ENCODE measurements at regions not wholly inside any gene's neighbourhood (a gene's known extent, or its start where the extent isn't known, plus 50 kb on each side); places are given as distances from the start of the nearest gene placed in this dataset.
"Not testable (repeated sequence)": the region's sequence is repeated elsewhere in the genome, so short reads cannot be mapped to it uniquely, and the experiment has no call there.

DNA sequence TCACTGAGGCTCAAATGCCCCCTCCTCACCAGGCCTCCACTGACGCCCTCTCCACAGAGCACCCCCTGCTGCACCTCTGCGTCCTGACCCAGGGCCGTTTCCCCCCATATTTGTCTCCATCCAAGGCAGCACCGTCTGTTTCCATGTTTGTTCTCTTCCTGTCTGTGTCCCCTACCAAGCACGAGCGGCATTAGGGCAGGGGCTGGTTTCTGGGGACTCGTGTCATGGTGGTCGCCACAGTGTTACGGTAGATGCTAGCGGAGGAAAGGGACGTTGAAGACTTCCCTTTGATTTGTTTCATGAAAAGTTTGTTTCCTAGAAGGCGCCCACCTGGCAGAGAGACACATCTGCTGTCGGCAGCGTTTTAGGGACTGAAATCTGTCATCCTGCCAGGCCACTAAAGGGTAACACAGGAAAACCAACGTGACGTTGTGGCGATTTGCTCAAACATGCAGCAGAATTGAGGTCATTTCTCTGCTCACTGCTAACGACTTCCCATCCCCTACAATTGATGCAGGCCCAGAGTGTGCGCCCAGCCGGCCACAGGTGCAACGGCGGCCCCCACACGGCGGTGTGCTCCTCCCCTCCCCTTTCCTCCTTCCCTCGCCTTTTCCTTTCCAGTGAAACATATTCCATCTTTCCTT lies 79.3 kb upstream of the IRX4 start:
- ATAC-seq (no peak), DNase-seq (no peak)
- Histone ChIP-seq H3K4me3 (ENCODE audit: low read length) (no peak overlapping the region), H3K27ac (ENCODE audit: low read length) (no peak overlapping the region), H3K9me3 (ENCODE audit: control insufficient read depth, low read length) (no peaks in the 10 kb centered on the region), H3K4me1 (ENCODE audit: control insufficient read depth, insufficient read depth, low read length) (no peaks in the 10 kb centered on the region), H3K27me3 (ENCODE audit: control insufficient read depth, insufficient read depth) (no peaks in the 10 kb centered on the region)
- intact Hi-C loops (cut with DNase I) = no loop called here
- 77% methylated on average over 25 of the region's 25 CpGs for WGBS

DNA sequence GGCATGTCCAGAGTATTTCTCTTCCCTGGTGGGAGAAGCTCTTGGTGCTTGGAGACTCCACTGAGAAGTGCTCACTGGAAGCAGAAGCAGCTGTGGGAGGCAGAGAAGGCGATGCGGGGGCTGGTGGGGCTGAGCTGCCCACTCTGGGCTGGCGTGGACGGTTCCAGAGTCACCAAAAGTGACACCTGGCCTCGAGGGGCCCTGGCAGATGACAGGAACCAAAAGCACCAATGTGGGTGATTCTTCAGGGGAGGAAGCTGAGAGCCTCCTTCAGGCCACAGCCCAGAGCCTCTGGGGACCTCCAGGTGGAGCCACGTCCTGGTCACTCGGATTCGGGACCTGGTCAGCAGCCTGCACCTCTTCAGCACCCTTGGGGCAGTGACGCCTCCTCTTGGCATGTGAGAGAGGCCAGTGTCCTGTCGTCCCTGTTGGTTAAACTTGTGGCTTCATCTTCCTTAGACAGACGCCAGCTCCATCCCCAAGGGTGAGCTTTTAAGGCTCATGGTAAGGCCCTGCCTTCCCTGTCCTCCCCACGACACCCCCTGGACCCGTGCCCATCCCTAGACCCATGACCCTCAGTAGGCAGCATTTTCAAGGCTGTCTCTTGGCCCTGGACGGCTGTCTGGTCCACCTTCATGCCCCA lies 78.7 kb upstream of the IRX4 start:
- no peak overlapping the region for H3K4me3 ChIP-seq (ENCODE audit: low read length)
- H3K27me3 ChIP-seq (ENCODE audit: control insufficient read depth, insufficient read depth) = no peaks in the 10 kb centered on the region
- 78% methylated on average over 14 of the region's 14 CpGs for WGBS
- H3K27ac ChIP-seq (ENCODE audit: low read length) = no peak overlapping the region
- no peak for DNase-seq
- H3K4me1 ChIP-seq (ENCODE audit: control insufficient read depth, insufficient read depth, low read length) = no peaks in the 10 kb centered on the region
- no peaks in the 10 kb centered on the region for H3K9me3 ChIP-seq (ENCODE audit: control insufficient read depth, low read length)
- ATAC-seq = no peak
- intact Hi-C loops (cut with DNase I) = no loop called here

DNA sequence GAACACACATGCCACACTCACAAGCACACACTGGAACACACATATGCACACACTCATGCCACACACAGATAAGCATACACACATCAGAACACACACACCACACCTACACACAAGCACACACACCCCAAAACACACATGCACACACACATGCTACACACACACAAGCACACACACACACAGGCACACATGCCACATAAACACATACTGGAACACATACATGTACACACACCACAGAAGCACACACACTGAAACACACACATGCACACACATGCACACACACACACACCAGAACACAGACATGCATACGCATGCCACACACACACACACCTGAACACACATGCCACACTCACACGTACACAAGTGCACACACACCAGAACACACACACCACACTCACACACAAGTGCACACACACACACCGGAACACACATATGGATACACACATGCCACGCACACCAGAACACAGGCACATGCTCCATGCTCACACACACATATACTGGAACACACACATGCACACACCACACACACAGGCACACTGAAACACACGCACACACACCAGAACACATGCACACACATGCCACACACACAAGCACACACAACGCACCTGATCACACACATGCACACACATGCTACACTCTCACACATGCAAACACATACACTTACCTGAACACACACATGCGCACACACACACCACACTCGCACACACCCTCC lies 78.0 kb upstream of the IRX4 start:
- intact Hi-C loops (cut with DNase I) = no loop called here
- Histone ChIP-seq H3K27me3 (ENCODE audit: control insufficient read depth, insufficient read depth) (no peaks in the 10 kb centered on the region), H3K9me3 (ENCODE audit: control insufficient read depth, low read length) (no peaks in the 10 kb centered on the region), H3K4me1 (ENCODE audit: control insufficient read depth, insufficient read depth, low read length) (no peaks in the 10 kb centered on the region), H3K4me3 (ENCODE audit: low read length) (no peak overlapping the region), H3K27ac (ENCODE audit: low read length) (no peak overlapping the region)
- ATAC-seq = no peak
- no peak for DNase-seq
- 97% methylated on average over 8 of the region's 8 CpGs for WGBS

DNA sequence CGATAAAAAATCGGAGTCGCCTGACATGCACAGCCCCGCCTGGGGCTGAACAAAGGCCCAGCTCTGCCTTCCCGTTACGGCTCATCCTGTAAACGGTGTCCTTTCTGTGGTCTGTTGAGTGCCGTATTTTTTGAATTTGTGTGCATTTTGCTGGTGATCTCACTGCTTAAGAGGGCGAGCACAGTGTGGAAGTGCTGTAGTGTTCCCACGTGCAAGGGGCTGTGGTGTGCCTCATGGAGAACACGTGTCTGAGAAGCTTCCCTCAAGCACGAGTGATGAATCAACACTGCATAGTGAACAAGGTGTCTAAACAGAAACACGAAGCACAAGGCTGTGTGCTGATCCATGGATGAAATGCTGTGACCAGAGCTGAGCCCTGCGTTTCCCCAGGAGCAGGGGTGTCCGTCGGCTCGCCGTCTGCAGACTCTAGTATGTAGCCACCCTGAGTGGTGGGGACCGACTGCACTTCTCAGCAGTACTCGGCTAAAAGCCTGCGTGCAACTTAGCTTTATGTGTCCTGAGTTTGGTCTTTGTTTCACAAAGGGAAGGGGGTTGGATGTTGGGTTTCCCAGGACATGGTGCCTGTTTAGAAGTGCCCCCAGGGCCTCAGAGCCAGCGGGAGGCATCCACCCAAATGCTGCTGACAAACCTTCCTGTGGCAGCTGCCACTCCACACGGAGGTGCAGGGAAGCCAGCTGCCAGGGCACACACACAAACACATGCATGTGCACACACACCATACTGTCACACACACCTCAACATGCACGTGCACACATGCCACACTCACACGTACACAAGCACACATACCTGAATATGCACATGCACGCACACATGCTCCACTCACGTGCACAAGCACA lies 77.2 kb upstream of the IRX4 start:
- H3K4me3 ChIP-seq (ENCODE audit: low read length) = no peak overlapping the region
- no peak for ATAC-seq
- intact Hi-C loops (cut with DNase I) = no loop called here
- no peaks in the 10 kb centered on the region for H3K27me3 ChIP-seq (ENCODE audit: control insufficient read depth, insufficient read depth)
- no peaks in the 10 kb centered on the region for H3K9me3 ChIP-seq (ENCODE audit: control insufficient read depth, low read length)
- DNase-seq = no peak
- 84% methylated on average over 27 of the region's 27 CpGs for WGBS
- no peak overlapping the region for H3K27ac ChIP-seq (ENCODE audit: low read length)
- H3K4me1 ChIP-seq (ENCODE audit: control insufficient read depth, insufficient read depth, low read length) = no peaks in the 10 kb centered on the region

DNA sequence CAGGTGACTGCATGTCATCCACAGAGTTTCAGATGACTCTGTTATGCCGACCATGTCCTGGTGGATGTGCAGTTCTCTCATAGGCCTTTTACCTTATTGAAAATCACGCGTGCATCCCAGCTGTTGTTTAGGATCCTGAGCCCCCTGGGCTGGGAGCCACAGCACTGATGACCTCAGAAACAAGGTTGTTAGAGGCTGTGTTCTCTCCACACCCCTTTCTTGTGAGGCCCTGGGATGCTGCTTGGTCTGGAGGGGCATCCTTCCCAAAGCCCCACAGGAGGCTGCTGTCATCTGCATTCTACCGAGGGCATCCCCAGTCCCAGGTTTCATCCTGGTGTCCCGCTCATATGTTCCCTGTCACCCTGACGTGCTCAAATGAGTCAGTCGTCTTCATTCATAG lies 76.5 kb upstream of the IRX4 start:
- Histone ChIP-seq H3K9me3 (ENCODE audit: control insufficient read depth, low read length) (no peaks in the 10 kb centered on the region), H3K4me3 (ENCODE audit: low read length) (no peak overlapping the region), H3K27ac (ENCODE audit: low read length) (no peak overlapping the region), H3K4me1 (ENCODE audit: control insufficient read depth, insufficient read depth, low read length) (no peaks in the 10 kb centered on the region), H3K27me3 (ENCODE audit: control insufficient read depth, insufficient read depth) (no peaks in the 10 kb centered on the region)
- intact Hi-C loops (cut with DNase I) = no loop called here
- no peak for ATAC-seq
- 74% methylated on average over 7 of the region's 7 CpGs for WGBS
- no peak for DNase-seq

DNA sequence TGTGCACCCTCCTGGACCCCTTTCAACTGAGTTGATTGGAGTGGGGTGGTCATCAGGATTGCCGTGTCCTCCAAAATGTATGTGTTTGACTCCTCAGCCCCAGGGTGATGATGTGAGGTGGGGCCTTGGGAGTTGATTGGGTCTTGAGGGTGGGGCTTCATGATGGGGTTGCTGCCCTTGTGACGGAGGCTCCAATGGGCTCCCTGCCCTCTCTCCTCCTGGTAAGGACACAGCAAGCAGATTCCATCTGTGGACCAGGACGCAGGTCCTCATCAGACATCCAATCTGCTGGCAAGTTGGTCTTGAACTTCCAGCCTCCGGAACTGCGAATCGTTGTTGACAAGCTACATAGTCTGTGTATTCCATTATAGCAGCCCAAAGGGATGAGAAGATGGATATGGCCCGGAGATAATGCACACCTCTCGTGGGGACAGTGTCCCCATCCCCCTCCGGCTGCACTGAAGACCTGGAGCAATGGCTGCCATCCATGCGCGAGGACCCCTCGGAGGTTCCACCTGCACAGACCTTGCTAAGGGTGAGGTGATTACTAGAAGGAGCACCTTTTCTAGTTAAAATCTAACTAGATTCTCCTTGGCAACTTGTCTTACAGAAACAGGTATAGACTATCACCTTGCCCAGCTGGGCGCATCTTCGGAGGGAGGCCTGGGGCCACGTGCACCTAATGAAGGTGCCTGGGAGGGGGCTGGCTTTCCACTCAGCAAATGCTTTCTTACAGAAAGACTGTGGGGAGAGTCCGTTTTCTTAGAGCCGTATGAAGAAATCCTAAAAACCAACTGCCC lies 75.7 kb upstream of the IRX4 start:
- ATAC-seq (no peak), DNase-seq (no peak)
- Histone ChIP-seq H3K27me3 (ENCODE audit: control insufficient read depth, insufficient read depth) (no peaks in the 10 kb centered on the region), H3K27ac (ENCODE audit: low read length) (no peak overlapping the region), H3K9me3 (ENCODE audit: control insufficient read depth, low read length) (no peaks in the 10 kb centered on the region), H3K4me3 (ENCODE audit: low read length) (no peak overlapping the region), H3K4me1 (ENCODE audit: control insufficient read depth, insufficient read depth, low read length) (no peaks in the 10 kb centered on the region)
- intact Hi-C loops (cut with DNase I) = no loop called here
- WGBS = 86% methylated on average over 17 of the region's 17 CpGs

DNA sequence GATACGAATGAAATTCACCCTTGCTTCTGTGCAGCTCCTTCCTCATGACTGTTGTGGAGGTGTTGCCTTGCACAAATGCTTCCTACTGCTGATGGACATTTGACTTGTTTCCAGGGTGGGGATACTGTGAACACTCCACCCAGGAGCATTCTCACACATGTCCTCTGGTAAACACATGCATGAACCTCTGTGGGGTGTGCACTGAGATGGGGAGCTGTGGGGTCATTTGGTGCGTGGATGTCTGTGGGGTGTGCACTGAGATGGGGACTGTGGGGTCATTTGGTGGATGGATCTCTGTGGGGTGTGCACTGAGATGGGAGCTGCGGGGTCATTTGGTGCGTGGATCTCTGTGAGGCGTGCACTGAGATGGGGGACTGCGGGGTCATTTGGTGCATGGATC lies 72.9 kb upstream of the IRX4 start:
- H3K4me1 ChIP-seq (ENCODE audit: control insufficient read depth, insufficient read depth, low read length) = no peaks in the 10 kb centered on the region
- WGBS = 95% methylated on average over 6 of the region's 6 CpGs
- no peak overlapping the region for H3K27ac ChIP-seq (ENCODE audit: low read length)
- no peaks in the 10 kb centered on the region for H3K27me3 ChIP-seq (ENCODE audit: control insufficient read depth, insufficient read depth)
- DNase-seq (no peak), ATAC-seq (no peak)
- no peak overlapping the region for H3K4me3 ChIP-seq (ENCODE audit: low read length)
- intact Hi-C loops (cut with DNase I) = no loop called here
- no peaks in the 10 kb centered on the region for H3K9me3 ChIP-seq (ENCODE audit: control insufficient read depth, low read length)

DNA sequence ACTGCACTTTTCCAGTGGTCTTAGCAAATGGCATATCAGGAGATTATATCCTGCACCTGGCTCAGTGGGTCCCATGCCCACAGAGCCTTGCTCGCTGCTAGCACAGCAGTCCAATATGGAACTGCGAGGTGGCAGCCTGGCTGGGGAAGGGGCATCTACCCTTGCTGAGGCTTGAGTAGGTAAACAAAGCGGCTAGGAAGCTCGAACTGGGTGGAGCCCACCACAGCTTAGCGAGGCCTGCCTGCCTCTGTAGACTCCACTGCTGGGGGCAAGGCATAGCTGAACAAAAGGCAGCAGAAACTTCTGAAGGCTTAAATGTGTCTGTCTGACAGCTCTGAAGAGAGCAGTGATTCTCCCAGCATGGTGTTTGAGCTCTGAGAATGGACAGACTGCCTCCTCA lies 71.0 kb upstream of the IRX4 start:
- DNase-seq; H3K27me3 ChIP-seq (ENCODE audit: control insufficient read depth, insufficient read depth); H3K4me1 ChIP-seq (ENCODE audit: control insufficient read depth, insufficient read depth, low read length); ATAC-seq; H3K9me3 ChIP-seq (ENCODE audit: control insufficient read depth, low read length); intact Hi-C loops (cut with DNase I); H3K4me3 ChIP-seq (ENCODE audit: low read length); H3K27ac ChIP-seq (ENCODE audit: low read length): not testable (repeated sequence)
- 87% methylated on average over 5 of the region's 5 CpGs for WGBS

DNA sequence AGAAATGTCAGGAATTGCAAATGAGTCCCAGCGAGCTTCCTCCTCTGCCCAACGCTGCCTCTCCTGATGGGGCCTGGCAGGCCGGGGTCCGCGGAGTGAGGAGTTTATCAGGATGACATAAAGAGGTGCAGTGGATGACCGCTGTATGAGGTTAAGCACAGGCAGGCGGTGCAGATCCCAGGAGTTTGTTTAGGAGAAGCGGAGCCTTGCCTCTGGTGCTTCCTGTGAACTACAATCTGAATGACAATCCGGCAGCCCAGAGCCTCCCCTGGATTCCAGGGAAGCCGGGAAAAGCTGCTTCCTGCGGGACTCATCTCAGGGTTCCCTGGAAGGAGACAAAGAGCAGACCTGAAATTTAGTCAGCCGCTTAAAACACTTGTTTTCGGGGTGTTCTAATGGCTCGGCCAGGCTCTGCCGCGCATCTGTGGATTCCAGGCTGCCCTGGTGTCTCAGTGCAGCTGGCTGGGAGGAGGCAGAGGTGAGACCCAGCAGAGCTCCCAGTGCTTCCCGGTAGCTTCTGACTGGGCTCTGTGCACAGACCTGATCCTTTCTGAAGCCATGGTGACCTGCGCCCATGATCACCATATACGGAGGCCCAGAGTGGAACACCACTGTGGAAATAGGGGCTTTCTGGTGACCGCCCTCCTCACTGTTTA lies 69.8 kb upstream of the IRX4 start:
- H3K27me3 ChIP-seq (ENCODE audit: control insufficient read depth, insufficient read depth) = no peaks in the 10 kb centered on the region
- ATAC-seq (no peak), DNase-seq (no peak)
- no peak overlapping the region for H3K4me3 ChIP-seq (ENCODE audit: low read length)
- H3K9me3 ChIP-seq (ENCODE audit: control insufficient read depth, low read length) = no peaks in the 10 kb centered on the region
- intact Hi-C loops (cut with DNase I) = no loop called here
- no peaks in the 10 kb centered on the region for H3K4me1 ChIP-seq (ENCODE audit: control insufficient read depth, insufficient read depth, low read length)
- WGBS = 45% methylated on average over 20 of the region's 20 CpGs
- H3K27ac ChIP-seq (ENCODE audit: low read length) = no peak overlapping the region

DNA sequence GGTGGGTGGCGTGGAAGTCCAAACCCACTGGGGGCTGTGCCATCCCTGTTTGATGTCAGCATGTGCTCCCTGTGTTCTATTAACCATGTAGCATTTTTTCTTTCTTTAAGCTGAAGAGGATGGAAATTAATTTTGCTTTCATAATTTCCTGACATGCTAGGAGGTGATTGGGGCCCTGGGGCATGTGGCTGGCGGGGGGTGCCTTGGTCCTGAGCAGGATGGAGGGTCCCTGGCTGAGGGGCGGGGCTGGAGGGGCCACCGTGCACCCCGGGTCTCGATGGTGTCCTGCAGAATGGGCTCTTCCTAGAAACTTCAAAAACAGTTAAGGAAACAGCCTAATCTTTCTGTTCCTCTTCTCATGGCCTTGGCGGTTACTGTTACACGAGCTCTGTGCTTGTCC lies 69.3 kb upstream of the IRX4 start:
- H3K4me3 ChIP-seq (ENCODE audit: low read length) = no peak overlapping the region
- DNase-seq (no peak), ATAC-seq (no peak)
- no peaks in the 10 kb centered on the region for H3K4me1 ChIP-seq (ENCODE audit: control insufficient read depth, insufficient read depth, low read length)
- no peaks in the 10 kb centered on the region for H3K9me3 ChIP-seq (ENCODE audit: control insufficient read depth, low read length)
- H3K27ac ChIP-seq (ENCODE audit: low read length) = no peak overlapping the region
- intact Hi-C loops (cut with DNase I) = no loop called here
- H3K27me3 ChIP-seq (ENCODE audit: control insufficient read depth, insufficient read depth) = no peaks in the 10 kb centered on the region
- 66% methylated on average over 8 of the region's 8 CpGs for WGBS

All from right cardiac atrium (tissue), 5 donors.